HCT116 (cell line): ENCODE measurements at regions not wholly inside any gene's neighbourhood (a gene's known extent, or its start where the extent isn't known, plus 50 kb on each side); places are given as distances from the start of the nearest gene placed in this dataset.
"Not testable (repeated sequence)": the region's sequence is repeated elsewhere in the genome, so short reads cannot be mapped to it uniquely, and the experiment has no call there.

ENCODE experiments used
- ATAC-seq: fragments of 200-7000 bp; cut with Tn5 transposase; 2 replicates; pipeline ENCODE4 v1.9.1; 2020; ENCODE audit warnings: mild to moderate bottlenecking, moderate library complexity
- BruUV-seq: library from RNA; stranded (reverse); fragments of 400-500 nt; replicated peaks from 2 replicates; lab custom pipeline; 2021; lab: Mats Ljungman, UMichigan
- CTCF ChIA-PET: fragments of 300-600 bp; sonication (Branson Sonifier 250); formaldehyde crosslinking; loops from one replicate; lab custom pipeline; 2021; ENCODE audit warnings: antibody characterized with exemption; lab: Charles Lee
- POLR2A ChIA-PET: fragments of 300-600, 350-600 bp; sonication (Branson Sonifier 250); formaldehyde crosslinking; loops from one replicate; lab custom pipeline; 2021; ENCODE audit warnings: antibody characterized with exemption; lab: Charles Lee
- RAD21 ChIA-PET, 2 experiments: fragments of 300-600 bp; sonication (Branson Sonifier 250); formaldehyde crosslinking; loops; one replicate each; lab custom pipeline; 2023; ENCODE audit warnings: low total read pairs in 2 of 2; ENCODE audit not compliant: uncharacterized antibody in 2 of 2, unreplicated experiment in 2 of 2, low non-redundant PET in 1 of 2; lab: Charles Lee
- DNase-seq: peaks from one replicate; pipeline ENCODE4 v3.0.0-alpha.2; 2010; ENCODE audit warnings: low read depth, low spot score
- H2AFZ ChIP-seq: fragments of 200-600 bp; shearing (Covaris generic), sonication (generic); 2 replicates; pipeline ENCODE4 v1.6.1; 2017; ENCODE audit warnings: low read depth, mixed run types, mixed read lengths, antibody characterized with exemption, low read length; ENCODE audit not compliant: poor library complexity, severe bottlenecking
- H3K27ac ChIP-seq: 2 replicates; pipeline ENCODE4 v1.5.1; 2012; ENCODE audit warnings: low read depth, low read length
- H3K27me3 ChIP-seq: fragments of 200-600 bp; sonication (generic); 2 replicates; pipeline ENCODE4 v1.6.1; 2016; ENCODE audit warnings: mixed run types, low read length, mixed read lengths; ENCODE audit not compliant: insufficient read depth
- H3K36me3 ChIP-seq, 2 experiments: fragments of 200-500 bp in 1 of 2; fragments of 200-600 bp in 1 of 2; sonication (Bioruptor generic) in 1 of 2; sonication (generic) in 1 of 2; 2 replicates each; pipeline versions ENCODE4 v1.5.1 to v1.6.1; 2014 to 2016; ENCODE audit warnings: low read length in 2 of 2, inconsistent platforms in 1 of 2, mixed read lengths in 1 of 2, mixed run types in 1 of 2; ENCODE audit not compliant: insufficient read depth in 2 of 2, control insufficient read depth in 1 of 2
- H3K4me1 ChIP-seq, 2 experiments: fragments of 200-600 bp in 1 of 2; sonication (generic) in 1 of 2; 2 replicates each; pipeline versions ENCODE4 v1.5.1 to v1.6.1; 2012 to 2017; ENCODE audit warnings: low read length in 2 of 2, inconsistent platforms in 1 of 2, mild to moderate bottlenecking in 1 of 2, mixed read lengths in 1 of 2, mixed run types in 1 of 2, moderate library complexity in 1 of 2; ENCODE audit not compliant: insufficient read depth in 2 of 2, control insufficient read depth in 1 of 2
- H3K4me2 ChIP-seq: fragments of 200-600 bp; sonication (generic); 2 replicates; pipeline ENCODE4 v1.6.1; 2017; ENCODE audit warnings: mixed run types, low read length, mixed read lengths
- H3K4me3 ChIP-seq, 2 experiments: fragments of 200-600 bp in 1 of 2; sonication (generic) in 1 of 2; replicated peaks in 1 of 2; 2 replicates each; pipeline ENCODE4 v1.5.1; 2011 to 2016; ENCODE audit warnings: low read length in 2 of 2, control low read depth in 1 of 2, low read depth in 1 of 2, mild to moderate bottlenecking in 1 of 2, mixed read lengths in 1 of 2, mixed run types in 1 of 2
- H3K79me2 ChIP-seq: fragments of 200-600 bp; sonication (generic); 2 replicates; pipeline ENCODE4 v1.6.1; 2017; ENCODE audit warnings: mild to moderate bottlenecking, mixed run types, low read length, moderate library complexity, mixed read lengths; ENCODE audit not compliant: insufficient read depth
- H3K9ac ChIP-seq: fragments of 200-600 bp; sonication (generic); 2 replicates; pipeline ENCODE4 v1.6.1; 2016; ENCODE audit warnings: low read length, mixed read lengths
- H3K9me2 ChIP-seq: fragments of 200-600 bp; sonication (generic), shearing (Covaris generic); 2 replicates; pipeline ENCODE4 v1.6.1; 2017; ENCODE audit warnings: mixed run types, mild to moderate bottlenecking, moderate library complexity; ENCODE audit not compliant: insufficient read depth
- H3K9me3 ChIP-seq, 2 experiments: fragments of 200-500 bp in 1 of 2; fragments of 200-600 bp in 1 of 2; sonication (Bioruptor generic) in 1 of 2; sonication (generic) in 1 of 2; 2 replicates each; pipeline ENCODE4 v1.6.1; 2014 to 2017; ENCODE audit warnings: low read length in 2 of 2, mixed read lengths in 2 of 2, inconsistent platforms in 1 of 2, low read depth in 1 of 2, mild to moderate bottlenecking in 1 of 2, mixed run types in 1 of 2, moderate library complexity in 1 of 2; ENCODE audit not compliant: control insufficient read depth in 1 of 2, insufficient read depth in 1 of 2
- H4K20me1 ChIP-seq: fragments of 200-600 bp; sonication (generic), shearing (Covaris generic); 2 replicates; pipeline ENCODE4 v1.6.1; 2017; ENCODE audit warnings: mixed run types, mild to moderate bottlenecking, moderate library complexity; ENCODE audit not compliant: insufficient read depth
- CEBPB ChIP-seq: IDR thresholded peaks from 2 replicates; pipeline ENCODE4 v1.6.1; 2012; ENCODE audit warnings: low read depth
- EZH2 ChIP-seq: fragments of 200-600 bp; sonication (generic); IDR thresholded peaks from 2 replicates; pipeline ENCODE4 v1.6.1; 2017; ENCODE audit warnings: antibody characterized with exemption, mixed run types
- REST ChIP-seq: IDR thresholded peaks from 2 replicates; pipeline ENCODE4 v1.6.1; 2012; ENCODE audit warnings: low read depth
- intact Hi-C: fragments of 100-400 bp; cut with micrococcal nuclease; formaldehyde crosslinking; loops from 2 replicates; pipeline ENCODE4 v1.10.0; 2022

- ChIA-PET POLR2A (no interaction called here), RAD21 (no interaction called here), CTCF (no interaction called here)
- H3K27me3 ChIP-seq: no peaks in the 10 kb centered on the region
- BruUV-seq: no TSS peak
- ATAC-seq (no peak), DNase-seq (no peak)
- H3K4me2 ChIP-seq: no peak overlapping the region
- H2AFZ ChIP-seq: no peak overlapping the region
- H3K9me2 ChIP-seq: no peaks in the 10 kb centered on the region
- no peaks in the 10 kb centered on the region for H3K36me3 ChIP-seq
- H4K20me1 ChIP-seq: no peaks in the 10 kb centered on the region
- no peaks in the 10 kb centered on the region for H3K79me2 ChIP-seq
- no peaks in the 10 kb centered on the region for H3K4me1 ChIP-seq
- TF ChIP-seq REST (no peak), CEBPB (no peak), EZH2 (no peak)
- no peak overlapping the region for H3K27ac ChIP-seq
- H3K4me3 ChIP-seq: no peak overlapping the region
- H3K9me3 ChIP-seq: no peaks in the 10 kb centered on the region
- H3K9ac ChIP-seq: no peak overlapping the region
- intact Hi-C loops: no loop called here
Measured at GRCh38 chr10:2772135-2772534, 295.2 kb upstream of the PFKP start.

- H4K20me1 ChIP-seq, H3K27me3 ChIP-seq, H3K9ac ChIP-seq, H3K79me2 ChIP-seq, H3K9me2 ChIP-seq, DNase-seq, CTCF ChIA-PET, POLR2A ChIA-PET, H2AFZ ChIP-seq, H3K4me2 ChIP-seq, H3K4me1 ChIP-seq, H3K36me3 ChIP-seq, intact Hi-C loops, RAD21 ChIA-PET, H3K9me3 ChIP-seq, BruUV-seq, ATAC-seq, H3K27ac ChIP-seq, H3K4me3 ChIP-seq: not testable (repeated sequence)
Measured at GRCh38 chr10:2767293-2767692, 300.1 kb upstream of the PFKP start.
